Osteocyte (in vitro differentiated cells): ENCODE measurements at regions not wholly inside any gene's neighbourhood (a gene's known extent, or its start where the extent isn't known, plus 50 kb on each side); places are given as distances from the start of the nearest gene placed in this dataset.

ENCODE experiments used
- DNase-seq: peaks from one replicate; pipeline ENCODE4 v3.0.0; 2021; ENCODE audit warnings: mixed read lengths; ENCODE audit not compliant: unreplicated experiment; ENCODE audit errors: extremely low spot score
- H3K27ac Mint-ChIP-seq: one replicate; pipeline ENCODE4 v1.8.0; 2021; ENCODE audit warnings: mild to moderate bottlenecking, mixed read lengths; ENCODE audit not compliant: unreplicated experiment
- H3K27me3 Mint-ChIP-seq: one replicate; pipeline ENCODE4 v1.8.0; 2021; ENCODE audit warnings: mixed read lengths; ENCODE audit not compliant: unreplicated experiment
- H3K36me3 Mint-ChIP-seq: one replicate; pipeline ENCODE4 v1.8.0; 2021; ENCODE audit warnings: mixed read lengths; ENCODE audit not compliant: unreplicated experiment
- H3K4me1 Mint-ChIP-seq: one replicate; pipeline ENCODE4 v1.8.0; 2021; ENCODE audit warnings: mixed read lengths; ENCODE audit not compliant: unreplicated experiment
- H3K4me3 Mint-ChIP-seq: one replicate; pipeline ENCODE4 v1.8.0; 2021; ENCODE audit warnings: mild to moderate bottlenecking, moderate library complexity, mixed read lengths; ENCODE audit not compliant: unreplicated experiment
- H3K9me3 Mint-ChIP-seq: one replicate; pipeline ENCODE4 v1.8.0; 2021; ENCODE audit warnings: mixed read lengths; ENCODE audit not compliant: unreplicated experiment
- CTCF ChIP-seq: fragments of 200-600 bp; sonication (generic); IDR thresholded peaks from 2 replicates; pipeline ENCODE4 v1.5.0; 2021; ENCODE audit warnings: antibody characterized with exemption, mild to moderate bottlenecking, moderate library complexity

DNA sequence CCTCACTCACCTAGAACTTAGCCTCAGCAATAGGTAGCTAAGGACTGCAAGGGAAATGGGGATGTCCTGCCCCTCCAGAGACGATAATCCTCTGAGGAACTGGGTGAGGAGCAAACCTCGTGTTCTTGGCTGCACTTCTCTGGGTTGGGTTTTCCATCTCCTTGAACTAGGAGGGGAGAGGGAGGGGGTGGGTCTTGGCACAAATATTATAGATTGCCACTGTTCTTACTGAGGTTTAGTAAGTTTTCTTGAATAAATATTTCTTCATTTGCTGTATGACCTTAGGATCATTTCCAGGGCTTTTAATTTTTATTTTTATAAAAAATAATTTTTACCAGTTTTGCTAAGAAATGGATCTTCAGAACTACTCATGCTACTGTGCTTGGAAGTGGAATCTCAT lies 406.7 kb upstream of the FZD8 start:
- TF ChIP-seq CTCF = no peak

DNA sequence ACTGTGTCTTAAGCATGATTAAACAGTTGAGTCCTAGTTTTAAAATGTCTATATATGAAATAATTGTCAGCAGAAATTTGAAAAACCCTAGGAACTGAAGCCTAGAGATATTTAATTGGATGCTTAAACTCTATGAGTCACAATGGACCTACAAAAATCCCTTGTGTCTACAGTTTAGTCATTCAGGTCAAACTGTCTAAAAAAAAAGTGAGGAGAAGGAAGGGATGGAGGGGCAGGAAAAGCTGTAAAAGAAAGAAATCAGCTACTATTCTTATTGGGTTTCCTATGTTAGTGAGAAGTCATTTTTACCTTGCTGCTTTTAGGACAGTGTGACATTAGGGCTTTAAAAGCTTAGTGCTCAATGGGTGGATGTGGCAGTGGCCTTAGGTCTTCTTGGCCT lies 406.1 kb upstream of the FZD8 start:
- peaks cover 3% of the 10 kb centered on the region for H3K27me3 Mint-ChIP-seq

More for the DNA sequence above, 406.7 kb upstream of the FZD8 start:
- Mint-ChIP-seq H3K4me1 (peaks cover 6% of the 10 kb centered on the region), H3K36me3 (peaks cover 2% of the 10 kb centered on the region), H3K4me3 (no peak overlapping the region), H3K27me3 (peaks cover 3% of the 10 kb centered on the region), H3K27ac (no peak overlapping the region), H3K9me3 (peaks cover 5% of the 10 kb centered on the region)
- no peak for DNase-seq

GRCh38 chr10:36042135-36042534 lies 400.0 kb upstream of the FZD8 start:
- no peak overlapping the region for H3K27ac Mint-ChIP-seq

More for the DNA sequence above, 406.1 kb upstream of the FZD8 start:
- no peaks in the 10 kb centered on the region for H3K36me3 Mint-ChIP-seq
- peaks cover 6% of the 10 kb centered on the region for H3K4me1 Mint-ChIP-seq
- TF ChIP-seq CTCF = no peak
- H3K27ac Mint-ChIP-seq = no peak overlapping the region
- peaks cover 4% of the 10 kb centered on the region for H3K9me3 Mint-ChIP-seq
- DNase-seq = no peak
- H3K4me3 Mint-ChIP-seq = no peak overlapping the region

DNA sequence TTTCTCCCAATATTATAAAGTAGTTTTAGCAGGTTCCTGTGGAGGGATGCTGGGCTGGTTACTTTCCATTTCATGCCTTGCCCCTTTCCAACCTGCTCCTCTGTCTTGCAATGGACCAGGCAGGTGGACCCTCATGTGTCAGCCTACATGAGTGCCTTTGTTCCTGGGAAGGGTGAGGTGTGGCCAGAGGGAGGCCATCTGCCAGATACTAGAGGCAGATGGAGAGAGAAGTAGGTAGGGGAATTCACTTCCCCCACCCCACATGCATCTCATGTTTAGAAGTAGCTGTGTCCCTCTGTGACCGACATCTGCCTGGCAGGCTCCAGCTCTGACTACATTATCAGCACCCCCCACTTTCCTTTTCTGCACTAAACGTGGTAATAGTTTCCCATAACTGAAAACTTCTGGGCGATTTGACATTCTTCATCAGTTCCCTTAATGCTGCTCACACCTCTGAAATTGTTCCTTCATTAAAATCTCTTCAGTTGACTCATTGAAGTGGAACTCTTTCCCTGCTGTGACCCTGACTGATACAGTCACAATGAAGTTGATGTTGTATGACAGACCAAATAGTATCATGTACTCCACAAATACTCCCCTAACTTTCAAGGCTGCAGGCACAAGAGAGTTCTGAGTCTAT lies 396.3 kb upstream of the FZD8 start:
- H3K36me3 Mint-ChIP-seq = no peaks in the 10 kb centered on the region
- peaks cover 25% of the 10 kb centered on the region for H3K4me1 Mint-ChIP-seq
- TF ChIP-seq CTCF = no peak
- H3K27ac Mint-ChIP-seq = peak overlapping the region; percentile 10
- peaks cover 11% of the 10 kb centered on the region for H3K9me3 Mint-ChIP-seq
- no peak overlapping the region for H3K4me3 Mint-ChIP-seq
- DNase-seq = no peak
- H3K27me3 Mint-ChIP-seq = peaks cover 2% of the 10 kb centered on the region

More at GRCh38 chr10:36042135-36042534, 400.0 kb upstream of the FZD8 start:
- Mint-ChIP-seq H3K4me1 (peaks cover 25% of the 10 kb centered on the region), H3K4me3 (no peak overlapping the region), H3K36me3 (no peaks in the 10 kb centered on the region), H3K9me3 (peaks cover 14% of the 10 kb centered on the region), H3K27me3 (no peaks in the 10 kb centered on the region)
- TF ChIP-seq CTCF = no peak
- DNase-seq = no peak

- Mint-ChIP-seq H3K27ac (no peak overlapping the region), H3K4me1 (peaks cover 24% of the 10 kb centered on the region), H3K4me3 (no peak overlapping the region), H3K27me3 (peaks cover 2% of the 10 kb centered on the region), H3K36me3 (no peaks in the 10 kb centered on the region), H3K9me3 (no peaks in the 10 kb centered on the region)
- no peak for TF ChIP-seq CTCF
- DNase-seq = no peak
These were observed 394.0 kb upstream of the FZD8 start for GRCh38 chr10:36036137-36036536.
